GM19452 (cell line): ENCODE measurements at regions not wholly inside any gene's neighbourhood (a gene's known extent, or its start where the extent isn't known, plus 50 kb on each side); places are given as distances from the start of the nearest gene placed in this dataset.
"Not testable (repeated sequence)": the region's sequence is repeated elsewhere in the genome, so short reads cannot be mapped to it uniquely, and the experiment has no call there.

Experiments used
- ATAC-seq: cut with Tn5 transposase; IDR thresholded peaks from one replicate; pipeline ENCODE4 v1.9.1; 2021; ENCODE audit not compliant: unreplicated experiment

DNA sequence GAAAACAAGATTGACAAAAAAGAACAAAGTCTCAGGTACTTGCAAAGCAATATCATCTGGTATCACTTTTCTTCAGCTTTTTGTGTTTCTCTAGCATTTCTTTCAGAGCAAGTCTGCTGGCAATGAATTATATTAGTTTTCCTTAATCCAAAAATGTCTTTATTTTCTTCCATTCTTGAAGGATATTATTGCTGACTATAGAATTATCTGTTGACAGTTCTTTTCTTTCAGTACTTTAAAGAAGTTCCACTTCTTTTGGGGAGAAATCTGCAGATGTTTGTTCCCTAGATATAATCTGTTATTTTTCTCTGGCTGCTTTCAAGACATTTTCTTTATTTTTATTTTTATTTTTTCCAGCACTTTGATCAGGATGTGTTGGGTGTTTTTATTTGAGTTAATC, 161.8 kb upstream of the SPRED2 start:
- no peak for ATAC-seq

GRCh38 chr2:65589667-65590066, 157.3 kb upstream of the SPRED2 start:
- ATAC-seq, result no peak

GRCh38 chr2:65587779-65588178, 155.4 kb upstream of the SPRED2 start:
- ATAC-seq, result no peak

GRCh38 chr2:65586516-65586915, 154.1 kb upstream of the SPRED2 start:
- ATAC-seq, result no peak

- ATAC-seq, result no peak
Measured at GRCh38 chr2:65583061-65583460, 150.7 kb upstream of the SPRED2 start.

GRCh38 chr2:65582364-65582763, 150.0 kb upstream of the SPRED2 start:
- no peak for ATAC-seq

DNA sequence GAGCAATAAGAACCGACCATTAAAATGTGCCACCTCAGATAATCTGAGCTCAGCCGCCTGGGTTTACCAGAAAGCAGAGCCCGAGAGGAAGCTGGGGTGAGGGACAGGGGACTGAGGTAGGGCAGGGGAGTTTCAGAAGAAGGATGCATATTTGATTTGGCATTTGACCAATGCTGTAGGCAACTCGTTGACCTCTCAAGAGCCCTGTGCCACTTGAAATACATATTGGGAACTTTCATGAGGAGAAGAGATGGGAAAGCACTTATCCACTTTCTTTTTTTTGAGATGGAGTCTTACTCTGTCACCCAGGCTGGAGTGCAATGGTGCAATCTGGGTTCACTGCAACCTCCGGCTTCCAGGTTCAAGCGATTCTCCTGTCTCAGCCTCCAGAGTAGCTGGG, 148.4 kb upstream of the SPRED2 start:
- no peak for ATAC-seq

DNA sequence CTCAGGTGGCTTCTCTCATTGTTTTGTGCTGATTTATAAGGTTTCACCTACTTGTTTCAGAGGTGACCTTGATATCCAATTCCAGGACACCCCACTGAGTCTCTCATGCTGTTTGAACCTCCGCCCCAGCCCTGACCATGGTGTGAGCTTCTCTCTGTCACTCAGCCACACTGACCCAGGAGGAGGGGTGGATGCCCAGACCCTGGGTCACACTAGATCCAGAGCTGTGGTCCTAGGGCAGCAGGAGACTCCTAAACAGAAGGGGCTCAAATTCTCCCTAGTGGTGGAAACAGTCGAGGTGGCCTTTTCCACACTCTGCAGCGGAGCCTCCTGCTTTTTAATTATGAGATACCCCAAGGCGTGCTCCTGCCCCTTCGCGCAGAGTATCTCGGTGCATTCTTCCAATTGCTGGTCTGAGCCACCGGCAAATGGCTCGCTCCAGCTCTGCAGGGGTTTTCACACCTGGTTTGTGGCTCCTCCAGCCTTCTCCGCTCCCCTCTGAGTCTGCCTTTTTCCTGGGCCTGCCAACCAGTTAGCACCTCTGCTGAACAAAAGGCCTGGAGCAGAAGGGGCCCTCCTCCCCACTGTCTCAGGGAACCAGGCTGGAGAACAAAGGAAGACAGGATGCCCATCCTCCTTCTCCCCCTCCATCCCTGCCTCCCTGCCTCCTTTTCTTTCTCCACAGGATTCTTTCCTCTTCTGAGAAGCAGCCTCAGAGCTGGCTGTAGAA, 147.3 kb upstream of the SPRED2 start:
- no peak for ATAC-seq

DNA sequence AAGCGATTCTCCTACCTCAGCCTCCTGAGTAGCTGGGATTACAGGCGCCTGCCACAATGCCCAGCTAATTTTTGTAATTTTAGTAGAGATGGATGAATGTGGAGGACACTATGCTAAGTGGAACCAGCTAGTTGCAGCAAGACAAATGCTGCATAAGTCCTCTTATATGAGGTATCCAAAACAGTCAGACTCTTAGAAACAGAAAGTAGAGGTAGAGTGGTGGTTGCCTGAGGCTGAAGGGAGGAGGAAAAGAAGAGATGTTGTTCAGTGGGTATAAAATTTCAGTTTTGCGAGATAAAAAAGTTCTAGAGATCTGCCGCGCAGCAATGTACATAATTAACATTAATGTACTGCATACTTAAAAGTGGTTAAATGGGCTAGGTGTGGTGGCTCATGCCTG, 145.3 kb upstream of the SPRED2 start:
- no peak for ATAC-seq

GRCh38 chr2:65576861-65577601, 144.6 kb upstream of the SPRED2 start:
- ATAC-seq, result no peak

DNA sequence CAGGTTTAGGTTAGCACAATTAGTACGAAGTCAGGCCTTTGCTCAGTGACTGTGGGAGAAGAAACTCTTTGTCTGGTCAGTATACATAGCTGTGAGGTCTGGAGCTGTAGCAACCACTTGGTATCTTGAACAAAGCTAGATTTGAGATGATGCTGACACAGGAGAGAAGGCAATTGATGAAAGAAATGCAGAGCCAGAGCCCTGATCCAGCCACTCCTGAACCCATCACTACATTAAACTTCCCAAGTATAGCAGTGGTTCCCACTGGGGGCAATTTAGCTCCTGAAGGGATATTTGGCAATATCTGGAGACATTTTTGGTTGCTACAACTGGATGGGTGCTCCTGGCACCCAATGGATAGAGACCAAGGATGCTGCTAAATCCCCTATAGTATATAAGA, 143.9 kb upstream of the SPRED2 start:
- ATAC-seq, result no peak

DNA sequence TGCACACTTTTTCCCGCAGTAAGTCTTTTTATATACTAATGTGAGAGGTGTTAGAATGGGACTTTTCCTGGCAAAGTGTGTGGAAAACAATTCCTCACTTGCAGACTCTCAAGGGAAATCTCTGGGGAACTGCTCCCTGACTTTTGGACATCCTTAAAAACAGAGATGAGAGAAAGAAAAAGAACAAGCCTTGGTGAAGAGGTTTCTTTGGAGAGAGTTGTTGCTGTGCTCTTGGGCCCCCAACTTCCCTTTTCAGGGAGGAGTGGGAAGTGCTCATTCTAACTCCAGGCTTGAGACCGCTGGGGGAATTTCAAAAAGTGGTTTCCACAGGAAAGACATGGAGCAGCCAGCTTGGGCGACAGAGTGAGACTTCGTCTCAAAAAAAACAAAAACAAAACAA, 142.6 kb upstream of the SPRED2 start:
- ATAC-seq, result no peak

DNA sequence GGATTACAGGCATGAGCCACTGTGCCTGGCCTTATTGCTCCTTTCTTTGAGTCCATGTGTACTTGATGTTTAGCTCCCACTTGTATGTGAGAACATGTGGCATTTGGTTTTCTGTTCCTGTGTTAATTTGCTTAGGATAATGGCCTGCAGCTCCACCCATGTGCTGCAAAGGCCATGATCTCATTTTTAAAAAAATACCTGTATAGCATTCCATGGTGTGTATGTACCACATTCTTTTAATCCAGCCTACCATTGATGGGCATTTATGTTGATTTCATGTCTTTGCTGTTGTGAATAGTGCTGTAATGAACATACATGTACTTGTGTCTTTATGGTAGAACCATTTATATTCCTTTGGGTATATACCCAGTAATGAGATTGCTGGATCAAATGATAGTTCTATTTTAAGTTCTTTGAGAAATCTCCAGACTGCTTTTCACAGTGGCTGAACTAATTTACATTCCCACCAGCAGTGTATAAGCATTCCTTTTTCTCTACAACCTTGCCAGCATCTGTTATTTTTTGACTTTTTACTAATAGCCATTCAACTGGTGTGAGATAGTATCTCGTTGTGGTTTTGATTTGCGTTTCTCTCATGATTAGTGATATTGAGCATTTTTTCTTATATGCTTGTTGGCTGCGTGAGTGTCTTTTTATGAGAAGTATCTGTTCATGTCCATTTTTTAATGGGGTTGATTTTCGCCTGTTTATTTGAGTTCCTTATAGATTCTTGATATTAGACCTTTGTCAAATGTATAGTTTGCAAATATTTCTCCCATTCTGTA, 136.4 kb upstream of the SPRED2 start:
- not testable (repeated sequence) for ATAC-seq

GRCh38 chr2:65566617-65567016, 134.2 kb upstream of the SPRED2 start:
- ATAC-seq, result no peak

- ATAC-seq, result no peak
Measured at GRCh38 chr2:65565681-65566080, 133.3 kb upstream of the SPRED2 start.

- no peak for ATAC-seq
Measured at GRCh38 chr2:65564299-65564698, 131.9 kb upstream of the SPRED2 start.

DNA sequence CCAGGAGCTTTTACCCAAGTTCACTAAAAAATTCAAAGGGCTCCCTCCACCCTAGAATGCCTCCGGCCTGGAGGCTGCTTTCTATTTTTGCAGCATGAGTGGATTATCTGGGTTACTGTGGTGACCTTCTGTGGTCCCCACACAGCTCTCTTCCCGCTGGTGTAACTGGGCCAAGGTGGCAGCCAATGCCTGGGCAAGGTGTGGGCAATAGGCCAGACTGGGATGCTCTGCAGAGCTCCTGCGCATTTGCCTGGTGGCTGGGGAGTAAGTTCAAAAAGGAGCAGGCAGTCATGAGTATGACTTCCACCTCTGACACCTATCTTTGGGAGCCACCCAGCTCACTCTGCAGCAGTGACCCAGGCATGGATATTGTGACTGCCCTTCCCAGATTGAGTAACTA, 130.5 kb upstream of the SPRED2 start:
- ATAC-seq, result no peak

- ATAC-seq, result no peak
Measured at GRCh38 chr2:65558743-65559142, 126.3 kb upstream of the SPRED2 start.

- ATAC-seq, result no peak
Measured at GRCh38 chr2:65557616-65558573, 125.5 kb upstream of the SPRED2 start.

DNA sequence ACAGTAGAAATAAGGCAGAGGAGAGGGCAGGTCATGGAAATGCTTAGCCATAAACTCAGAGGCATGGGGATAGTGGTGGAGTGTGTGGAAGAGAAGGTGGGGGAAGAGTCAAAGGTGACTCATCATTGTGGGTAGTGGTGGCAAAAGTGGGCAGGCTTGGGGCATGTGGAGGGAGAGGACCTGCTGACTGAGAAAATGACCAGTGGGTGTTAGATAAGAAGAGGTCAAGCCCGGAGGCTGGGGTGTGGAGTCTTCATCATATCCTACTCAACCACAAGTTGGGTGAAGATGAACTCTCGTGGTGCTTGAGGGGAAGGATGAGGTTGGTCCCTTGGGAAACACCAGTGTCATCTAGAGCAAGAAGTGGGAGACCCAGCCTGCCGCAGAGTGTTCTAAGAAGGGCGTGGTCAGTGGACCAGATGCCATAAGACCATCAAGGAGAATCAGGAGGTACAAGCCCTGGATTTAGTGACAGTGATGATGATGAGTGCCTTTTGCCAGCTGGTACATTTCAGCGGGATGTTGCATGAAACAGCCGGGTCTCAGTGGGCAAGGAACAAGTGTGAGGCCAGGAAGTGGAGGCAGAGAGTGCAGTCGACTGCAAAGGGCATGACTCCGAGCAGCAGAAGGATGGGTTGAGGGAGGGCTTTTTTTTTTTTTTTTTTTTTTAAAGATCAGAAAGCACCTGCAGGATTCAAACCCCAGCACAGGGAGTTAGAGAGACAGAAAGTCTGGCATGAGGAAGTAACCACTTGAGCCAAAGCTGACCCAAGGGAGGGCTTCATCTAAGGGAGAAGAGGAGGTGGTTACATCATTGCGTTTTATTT, 122.6 kb upstream of the SPRED2 start:
- peak; percentile 80 for ATAC-seq
